WI38 (cell line): ENCODE measurements at regions not wholly inside any gene's neighbourhood (a gene's known extent, or its start where the extent isn't known, plus 50 kb on each side); places are given as distances from the start of the nearest gene placed in this dataset.

Experiments
- H3K4me3 ChIP-seq: 2 replicates; pipeline ENCODE4 v1.5.1; 2011; ENCODE audit warnings: low read depth, mild to moderate bottlenecking, control low read depth, low read length
- TF ChIP-seq, protein P1 (sequence below): IDR thresholded peaks from 2 replicates; pipeline ENCODE4 v1.5.1; 2012; ENCODE audit warnings: low read depth, mild to moderate bottlenecking, control low read depth, low read length

DNA sequence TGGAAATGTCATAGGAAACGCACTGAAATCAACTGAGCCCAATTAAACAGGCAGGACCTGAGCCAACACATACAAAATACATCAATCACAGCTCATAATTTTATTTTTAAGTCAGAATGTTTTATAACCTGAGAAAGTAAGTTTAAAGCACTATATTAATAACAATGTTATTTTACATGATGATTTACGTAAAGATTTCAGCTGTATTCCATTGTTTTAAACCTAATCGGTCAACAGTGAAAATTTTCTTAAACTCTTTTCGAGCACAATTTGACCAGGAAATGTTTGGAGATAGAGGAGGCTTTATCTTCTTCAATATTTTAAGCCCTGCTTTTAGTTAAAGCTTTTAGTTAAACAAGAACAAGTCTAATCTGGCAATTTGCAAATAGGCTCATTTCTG lies 201.8 kb upstream of the TOX3 start:
- TF ChIP-seq, protein P1, sequence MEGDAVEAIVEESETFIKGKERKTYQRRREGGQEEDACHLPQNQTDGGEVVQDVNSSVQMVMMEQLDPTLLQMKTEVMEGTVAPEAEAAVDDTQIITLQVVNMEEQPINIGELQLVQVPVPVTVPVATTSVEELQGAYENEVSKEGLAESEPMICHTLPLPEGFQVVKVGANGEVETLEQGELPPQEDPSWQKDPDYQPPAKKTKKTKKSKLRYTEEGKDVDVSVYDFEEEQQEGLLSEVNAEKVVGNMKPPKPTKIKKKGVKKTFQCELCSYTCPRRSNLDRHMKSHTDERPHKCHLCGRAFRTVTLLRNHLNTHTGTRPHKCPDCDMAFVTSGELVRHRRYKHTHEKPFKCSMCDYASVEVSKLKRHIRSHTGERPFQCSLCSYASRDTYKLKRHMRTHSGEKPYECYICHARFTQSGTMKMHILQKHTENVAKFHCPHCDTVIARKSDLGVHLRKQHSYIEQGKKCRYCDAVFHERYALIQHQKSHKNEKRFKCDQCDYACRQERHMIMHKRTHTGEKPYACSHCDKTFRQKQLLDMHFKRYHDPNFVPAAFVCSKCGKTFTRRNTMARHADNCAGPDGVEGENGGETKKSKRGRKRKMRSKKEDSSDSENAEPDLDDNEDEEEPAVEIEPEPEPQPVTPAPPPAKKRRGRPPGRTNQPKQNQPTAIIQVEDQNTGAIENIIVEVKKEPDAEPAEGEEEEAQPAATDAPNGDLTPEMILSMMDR, result no peak
- no peak overlapping the region for H3K4me3 ChIP-seq

DNA sequence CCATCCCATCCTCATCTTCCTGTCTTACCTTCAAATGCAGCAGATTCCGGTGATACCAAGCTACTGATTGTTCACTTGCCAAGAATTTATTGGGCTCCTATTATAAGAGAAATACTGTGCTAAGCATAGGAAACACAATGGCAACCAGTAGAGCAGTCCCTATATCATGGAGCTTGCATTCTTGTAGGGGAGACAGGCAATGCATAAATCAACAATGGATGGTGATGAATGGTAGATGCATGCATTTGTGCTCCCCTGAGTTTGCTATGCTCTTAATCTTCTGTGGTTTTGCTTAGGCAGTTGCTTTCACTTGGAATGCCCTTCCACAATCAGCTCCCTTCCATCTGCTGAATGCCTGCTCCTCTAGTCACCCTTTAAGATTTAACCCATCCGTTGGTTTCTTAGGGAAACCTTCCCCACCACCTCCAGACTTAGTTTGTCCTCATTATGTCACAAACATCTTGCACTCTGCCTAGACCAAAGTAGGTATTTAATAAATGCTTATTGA lies 200.2 kb upstream of the TOX3 start:
- TF ChIP-seq, protein P1, result no peak
- no peak overlapping the region for H3K4me3 ChIP-seq

DNA sequence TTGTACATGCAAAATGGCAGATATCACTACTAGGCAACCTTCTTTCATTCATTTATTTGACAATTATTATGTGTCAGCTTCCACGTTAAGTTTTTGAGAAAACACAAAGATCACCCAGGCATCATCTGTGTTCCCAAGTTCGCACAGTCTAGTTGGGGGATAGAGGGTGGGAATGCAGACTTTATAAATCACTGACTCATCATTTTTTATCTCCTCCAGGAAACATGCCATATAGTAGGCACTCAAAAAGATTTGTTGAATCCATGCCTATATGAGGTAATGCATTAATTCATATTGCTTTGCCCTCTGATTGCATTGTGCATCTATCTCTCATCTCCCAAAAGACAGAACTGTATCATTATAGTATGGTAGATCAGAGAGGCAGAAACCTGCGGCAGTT lies 196.8 kb upstream of the TOX3 start:
- H3K4me3 ChIP-seq, result no peak overlapping the region
- TF ChIP-seq, protein P1, result no peak

DNA sequence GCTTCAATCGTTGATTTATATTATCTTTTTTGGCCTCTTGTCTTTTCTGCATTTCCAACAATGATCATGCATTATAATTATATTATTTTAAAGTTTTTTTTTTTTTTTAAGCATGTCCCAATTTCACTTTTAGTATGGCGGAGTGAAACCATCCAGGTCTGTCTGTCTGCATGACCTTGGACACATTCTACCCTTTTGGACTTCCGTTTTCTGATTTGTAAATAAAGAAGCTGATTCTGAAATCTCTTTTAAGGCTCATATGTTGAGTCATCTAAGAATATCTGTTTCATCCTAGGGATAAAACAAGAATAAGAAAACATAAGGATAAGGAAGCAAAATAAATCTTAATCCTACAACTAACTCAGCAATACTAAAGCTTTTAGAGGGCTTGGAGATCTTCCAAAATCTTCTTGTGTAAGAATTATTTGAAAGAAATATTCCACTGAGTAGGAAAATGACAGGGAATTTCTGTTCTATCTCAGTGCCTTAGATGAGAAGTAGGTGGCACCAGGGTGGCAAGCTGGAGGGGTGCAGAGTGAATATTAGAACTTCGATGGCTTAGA lies 195.7 kb upstream of the TOX3 start:
- TF ChIP-seq, protein P1, result no peak
- H3K4me3 ChIP-seq, result no peak overlapping the region

DNA sequence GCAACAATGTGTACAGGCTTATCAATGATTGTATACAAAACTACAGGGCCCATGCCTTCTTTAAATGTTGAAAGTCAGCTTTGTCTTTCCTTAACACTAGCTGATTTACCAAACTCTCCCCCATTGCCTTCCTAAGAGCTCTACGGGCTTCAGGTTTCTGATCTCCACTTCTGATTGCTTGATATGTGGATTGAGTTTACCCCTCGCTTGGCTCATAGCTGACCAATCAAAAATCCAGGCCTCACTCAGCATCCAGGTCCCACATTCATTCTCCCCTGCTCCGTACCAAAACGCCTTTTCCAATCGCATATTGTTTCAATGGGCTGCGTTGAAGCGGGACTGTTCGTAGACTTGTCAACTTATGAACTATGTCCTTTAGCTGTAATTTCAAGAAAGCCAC lies 195.1 kb upstream of the TOX3 start:
- TF ChIP-seq, protein P1, result no peak
- no peak overlapping the region for H3K4me3 ChIP-seq

DNA sequence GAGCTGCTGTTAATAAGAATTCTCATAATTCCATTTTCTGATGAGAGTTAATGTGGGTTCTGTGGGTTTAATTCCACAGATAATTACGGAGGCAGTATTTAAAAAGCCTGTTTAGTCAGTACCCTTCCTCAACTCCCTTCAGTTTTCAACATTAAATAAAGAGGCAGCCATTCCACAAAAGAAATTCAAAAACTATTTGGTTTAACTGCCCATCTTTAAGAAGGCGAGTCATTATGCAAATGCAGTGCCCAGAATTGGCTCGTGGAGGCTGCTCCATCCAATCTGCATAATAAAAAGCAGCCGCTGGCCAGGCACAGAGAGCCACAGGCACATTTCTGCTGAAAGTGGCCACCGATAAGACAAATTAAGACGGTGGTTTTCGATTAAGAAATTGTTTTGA lies 194.4 kb upstream of the TOX3 start:
- TF ChIP-seq, protein P1, result no peak

DNA sequence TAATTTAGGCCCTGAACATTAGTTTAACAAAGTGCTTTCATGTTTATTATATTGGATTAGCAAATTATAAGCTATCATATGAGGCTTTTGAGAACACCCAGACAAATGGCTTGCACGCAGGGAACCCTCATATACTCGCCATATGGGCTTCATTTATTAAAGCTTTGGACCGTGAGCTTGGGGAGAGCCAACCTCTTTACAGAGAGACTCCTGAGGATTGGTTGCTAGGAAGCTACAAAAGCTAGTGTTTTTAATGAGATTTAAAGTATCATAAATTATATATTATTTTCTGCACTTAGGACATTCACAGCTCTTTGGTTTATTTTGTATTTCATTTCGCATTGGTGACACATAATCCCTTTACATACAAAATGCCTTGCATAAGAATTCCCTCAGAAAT lies 193.8 kb upstream of the TOX3 start:
- no peak overlapping the region for H3K4me3 ChIP-seq
- TF ChIP-seq, protein P1, result no peak

More for the DNA sequence above, 194.4 kb upstream of the TOX3 start:
- no peak overlapping the region for H3K4me3 ChIP-seq
